HCT116 (cell line): ENCODE measurements at regions not wholly inside any gene's neighbourhood (a gene's known extent, or its start where the extent isn't known, plus 50 kb on each side); places are given as distances from the start of the nearest gene placed in this dataset.

Source experiments
- ATAC-seq: fragments of 200-7000 bp; cut with Tn5 transposase; 2 replicates; pipeline ENCODE4 v1.9.1; 2020; ENCODE audit warnings: mild to moderate bottlenecking, moderate library complexity
- BruUV-seq: library from RNA; stranded (reverse); fragments of 400-500 nt; replicated peaks from 2 replicates; lab custom pipeline; 2021; lab: Mats Ljungman, UMichigan
- CTCF ChIA-PET: fragments of 300-600 bp; sonication (Branson Sonifier 250); formaldehyde crosslinking; loops from one replicate; lab custom pipeline; 2021; ENCODE audit warnings: antibody characterized with exemption; lab: Charles Lee
- POLR2A ChIA-PET: fragments of 300-600, 350-600 bp; sonication (Branson Sonifier 250); formaldehyde crosslinking; loops from one replicate; lab custom pipeline; 2021; ENCODE audit warnings: antibody characterized with exemption; lab: Charles Lee
- RAD21 ChIA-PET, 2 experiments: fragments of 300-600 bp; sonication (Branson Sonifier 250); formaldehyde crosslinking; loops; one replicate each; lab custom pipeline; 2023; ENCODE audit warnings: low total read pairs in 2 of 2; ENCODE audit not compliant: uncharacterized antibody in 2 of 2, unreplicated experiment in 2 of 2, low non-redundant PET in 1 of 2; lab: Charles Lee
- DNase-seq: peaks from one replicate; pipeline ENCODE4 v3.0.0-alpha.2; 2010; ENCODE audit warnings: low read depth, low spot score
- H2AFZ ChIP-seq: fragments of 200-600 bp; shearing (Covaris generic), sonication (generic); 2 replicates; pipeline ENCODE4 v1.6.1; 2017; ENCODE audit warnings: low read depth, mixed run types, mixed read lengths, antibody characterized with exemption, low read length; ENCODE audit not compliant: poor library complexity, severe bottlenecking
- H3K27ac ChIP-seq: 2 replicates; pipeline ENCODE4 v1.5.1; 2012; ENCODE audit warnings: low read depth, low read length
- H3K27me3 ChIP-seq: fragments of 200-600 bp; sonication (generic); 2 replicates; pipeline ENCODE4 v1.6.1; 2016; ENCODE audit warnings: mixed run types, low read length, mixed read lengths; ENCODE audit not compliant: insufficient read depth
- H3K36me3 ChIP-seq, 2 experiments: fragments of 200-500 bp in 1 of 2; fragments of 200-600 bp in 1 of 2; sonication (Bioruptor generic) in 1 of 2; sonication (generic) in 1 of 2; 2 replicates each; pipeline versions ENCODE4 v1.5.1 to v1.6.1; 2014 to 2016; ENCODE audit warnings: low read length in 2 of 2, inconsistent platforms in 1 of 2, mixed read lengths in 1 of 2, mixed run types in 1 of 2; ENCODE audit not compliant: insufficient read depth in 2 of 2, control insufficient read depth in 1 of 2
- H3K4me1 ChIP-seq, 2 experiments: fragments of 200-600 bp in 1 of 2; sonication (generic) in 1 of 2; 2 replicates each; pipeline versions ENCODE4 v1.5.1 to v1.6.1; 2012 to 2017; ENCODE audit warnings: low read length in 2 of 2, inconsistent platforms in 1 of 2, mild to moderate bottlenecking in 1 of 2, mixed read lengths in 1 of 2, mixed run types in 1 of 2, moderate library complexity in 1 of 2; ENCODE audit not compliant: insufficient read depth in 2 of 2, control insufficient read depth in 1 of 2
- H3K4me2 ChIP-seq: fragments of 200-600 bp; sonication (generic); 2 replicates; pipeline ENCODE4 v1.6.1; 2017; ENCODE audit warnings: mixed run types, low read length, mixed read lengths
- H3K4me3 ChIP-seq, 2 experiments: fragments of 200-600 bp in 1 of 2; sonication (generic) in 1 of 2; replicated peaks in 1 of 2; 2 replicates each; pipeline ENCODE4 v1.5.1; 2011 to 2016; ENCODE audit warnings: low read length in 2 of 2, control low read depth in 1 of 2, low read depth in 1 of 2, mild to moderate bottlenecking in 1 of 2, mixed read lengths in 1 of 2, mixed run types in 1 of 2
- H3K79me2 ChIP-seq: fragments of 200-600 bp; sonication (generic); 2 replicates; pipeline ENCODE4 v1.6.1; 2017; ENCODE audit warnings: mild to moderate bottlenecking, mixed run types, low read length, moderate library complexity, mixed read lengths; ENCODE audit not compliant: insufficient read depth
- H3K9ac ChIP-seq: fragments of 200-600 bp; sonication (generic); 2 replicates; pipeline ENCODE4 v1.6.1; 2016; ENCODE audit warnings: low read length, mixed read lengths
- H3K9me2 ChIP-seq: fragments of 200-600 bp; sonication (generic), shearing (Covaris generic); 2 replicates; pipeline ENCODE4 v1.6.1; 2017; ENCODE audit warnings: mixed run types, mild to moderate bottlenecking, moderate library complexity; ENCODE audit not compliant: insufficient read depth
- H3K9me3 ChIP-seq, 2 experiments: fragments of 200-500 bp in 1 of 2; fragments of 200-600 bp in 1 of 2; sonication (Bioruptor generic) in 1 of 2; sonication (generic) in 1 of 2; 2 replicates each; pipeline ENCODE4 v1.6.1; 2014 to 2017; ENCODE audit warnings: low read length in 2 of 2, mixed read lengths in 2 of 2, inconsistent platforms in 1 of 2, low read depth in 1 of 2, mild to moderate bottlenecking in 1 of 2, mixed run types in 1 of 2, moderate library complexity in 1 of 2; ENCODE audit not compliant: control insufficient read depth in 1 of 2, insufficient read depth in 1 of 2
- H4K20me1 ChIP-seq: fragments of 200-600 bp; sonication (generic), shearing (Covaris generic); 2 replicates; pipeline ENCODE4 v1.6.1; 2017; ENCODE audit warnings: mixed run types, mild to moderate bottlenecking, moderate library complexity; ENCODE audit not compliant: insufficient read depth
- ATF3 ChIP-seq: IDR thresholded peaks from 2 replicates; pipeline ENCODE4 v1.6.1; 2012
- CTCF ChIP-seq, 3 experiments: fragments of 200-600 bp in 1 of 3; sonication (generic) in 1 of 3; IDR thresholded peaks in 2 of 3; conservative IDR thresholded peaks in 1 of 3; 2 replicates each; pipeline ENCODE4 v1.5.1; 2012 to 2017; ENCODE audit warnings: low read depth in 2 of 3, low read length in 2 of 3, antibody characterized with exemption in 1 of 3, borderline replicate concordance in 1 of 3, control low read depth in 1 of 3, mild to moderate bottlenecking in 1 of 3, mixed read lengths in 1 of 3, mixed run types in 1 of 3, moderate library complexity in 1 of 3; ENCODE audit not compliant: insufficient read depth in 1 of 3
- EGR1 ChIP-seq: IDR thresholded peaks from 2 replicates; pipeline ENCODE4 v1.6.1; 2012; ENCODE audit warnings: low read depth
- ELF1 ChIP-seq: IDR thresholded peaks from 2 replicates; pipeline ENCODE4 v1.6.1; 2012; ENCODE audit warnings: low read depth, borderline replicate concordance
- EZH2 ChIP-seq: fragments of 200-600 bp; sonication (generic); IDR thresholded peaks from 2 replicates; pipeline ENCODE4 v1.6.1; 2017; ENCODE audit warnings: antibody characterized with exemption, mixed run types
- EZH2phosphoT487 ChIP-seq: fragments of 200-600 bp; IDR thresholded peaks from 2 replicates; pipeline ENCODE4 v1.6.1; 2018; ENCODE audit warnings: antibody characterized with exemption, borderline replicate concordance
- MAX ChIP-seq: IDR thresholded peaks from 2 replicates; pipeline ENCODE4 v1.6.1; 2012
- POLR2A ChIP-seq: IDR thresholded peaks from 2 replicates; pipeline ENCODE4 v1.7.0; 2011; ENCODE audit warnings: borderline replicate concordance; ENCODE audit not compliant: insufficient read depth, insufficient read length; ENCODE audit errors: extremely low read depth
- POLR2AphosphoS5 ChIP-seq: IDR thresholded peaks from 2 replicates; pipeline ENCODE4 v1.6.1; 2011; ENCODE audit warnings: mild to moderate bottlenecking, low read depth, low read length, moderate library complexity
- REST ChIP-seq: IDR thresholded peaks from 2 replicates; pipeline ENCODE4 v1.6.1; 2012; ENCODE audit warnings: low read depth
- SP1 ChIP-seq: IDR thresholded peaks from 2 replicates; pipeline ENCODE4 v1.6.1; 2012; ENCODE audit warnings: low read depth
- TCF7L2 ChIP-seq: IDR thresholded peaks from 2 replicates; pipeline ENCODE4 v1.7.0; 2011; ENCODE audit warnings: borderline replicate concordance, inconsistent platforms; ENCODE audit not compliant: insufficient read depth, insufficient read length; ENCODE audit errors: extremely low read depth
- YY1 ChIP-seq: IDR thresholded peaks from 2 replicates; pipeline ENCODE4 v1.6.1; 2011; ENCODE audit warnings: low read length, low read depth, moderate library complexity, mild to moderate bottlenecking; ENCODE audit not compliant: insufficient replicate concordance; ENCODE audit errors: extremely low read depth
- ZFX ChIP-seq: fragments of 450-650 bp; IDR thresholded peaks from 2 replicates; pipeline ENCODE4 v1.6.1; 2017
- ZNF274 ChIP-seq: fragments of 200-500 bp; sonication (Bioruptor generic); IDR thresholded peaks from 2 replicates; pipeline ENCODE4 v1.6.1; 2014; ENCODE audit warnings: mild to moderate bottlenecking, low read depth, low read length, inconsistent platforms
- intact Hi-C: fragments of 100-400 bp; cut with micrococcal nuclease; formaldehyde crosslinking; loops from 2 replicates; pipeline ENCODE4 v1.10.0; 2022

GRCh38 chr2:156797832-156798231, 361.7 kb downstream of the GPD2 start (continued):
- no peak for TF ChIP-seq EZH2

- TF ChIP-seq EZH2phosphoT487 (no peak), REST (no peak), EGR1 (no peak), ELF1 (no peak), YY1 (no peak), POLR2AphosphoS5 (no peak), ZFX (no peak), CTCF (IDR thresholded peaks at IDR 0.05 in 2 of 3, conservative IDR thresholded peaks at IDR 0.05 in 1 of 3; ENCODE audit: borderline replicate concordance in 1 of 3, insufficient read depth in 1 of 3, low read depth in 2 of 3, low read length in 2 of 3) (no peak), SP1 (no peak), EZH2 (no peak), MAX (no peak), TCF7L2 (no peak), ATF3 (no peak), POLR2A (no peak), ZNF274 (no peak)
- H3K27me3 ChIP-seq, result no peaks in the 10 kb centered on the region
- no peaks in the 10 kb centered on the region for H3K79me2 ChIP-seq
- no peak overlapping the region for H3K4me2 ChIP-seq
- BruUV-seq, result no TSS peak
- no peak overlapping the region for H3K27ac ChIP-seq
- no peaks in the 10 kb centered on the region for H3K9me2 ChIP-seq
- H3K4me1 ChIP-seq, result no peaks in the 10 kb centered on the region
- no peaks in the 10 kb centered on the region for H4K20me1 ChIP-seq
- intact Hi-C loops, result no loop called here
- no peaks in the 10 kb centered on the region for H3K36me3 ChIP-seq
- DNase-seq, result no peak
- CTCF ChIA-PET, result no interaction called here
- POLR2A ChIA-PET, result no interaction called here
- RAD21 ChIA-PET, result no interaction called here
- ATAC-seq, result no peak
- H2AFZ ChIP-seq, result no peak overlapping the region
- no peak overlapping the region for H3K9ac ChIP-seq
- no peak overlapping the region for H3K4me3 ChIP-seq
- no peaks in the 10 kb centered on the region for H3K9me3 ChIP-seq
Observed at GRCh38 chr2:156800065-156800653, 364.0 kb downstream of the GPD2 start.
